Stimulated activated CD4-positive, alpha-beta T cell treated with anti-CD3 and anti-CD28 coated beads, TNF-alpha, amount 100 ng/mL, for 24 hours (primary cell): ENCODE measurements at regions not wholly inside any gene's neighbourhood (a gene's known extent, or its start where the extent isn't known, plus 50 kb on each side); places are given as distances from the start of the nearest gene placed in this dataset.

Source experiments
- DNase-seq, 3 experiments: peaks; one replicate each; pipeline ENCODE4 v3.0.0-alpha.2; 2020; ENCODE audit warnings: low read depth in 3 of 3

GRCh38 chr4:12186526-12186925, 757.8 kb upstream of the HS3ST1 start:
- DNase-seq = no peak

- no peak for DNase-seq
These were observed 750.2 kb upstream of the HS3ST1 start for GRCh38 chr4:12178614-12179610.

DNA sequence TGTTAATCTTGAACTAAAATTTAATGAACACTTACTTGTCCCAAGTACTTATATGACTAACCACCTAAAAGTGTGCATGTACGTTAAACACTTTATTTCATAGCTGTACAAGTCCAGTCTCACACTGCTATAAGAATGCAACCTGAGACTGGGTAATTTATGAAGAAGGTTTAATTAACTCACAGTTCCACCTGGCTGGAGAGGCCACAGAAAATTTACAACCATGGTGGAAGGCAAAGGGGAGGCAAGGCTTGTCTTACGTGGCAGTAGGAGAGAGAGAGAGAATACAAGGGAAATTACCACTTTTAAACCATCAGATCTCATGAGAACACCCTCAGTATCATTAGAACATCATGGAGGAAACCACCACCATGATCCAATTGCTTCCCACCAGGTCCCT, 748.7 kb upstream of the HS3ST1 start:
- DNase-seq = no peak

- no peak for DNase-seq
These were observed 744.8 kb upstream of the HS3ST1 start for GRCh38 chr4:12173496-12173895.

DNA sequence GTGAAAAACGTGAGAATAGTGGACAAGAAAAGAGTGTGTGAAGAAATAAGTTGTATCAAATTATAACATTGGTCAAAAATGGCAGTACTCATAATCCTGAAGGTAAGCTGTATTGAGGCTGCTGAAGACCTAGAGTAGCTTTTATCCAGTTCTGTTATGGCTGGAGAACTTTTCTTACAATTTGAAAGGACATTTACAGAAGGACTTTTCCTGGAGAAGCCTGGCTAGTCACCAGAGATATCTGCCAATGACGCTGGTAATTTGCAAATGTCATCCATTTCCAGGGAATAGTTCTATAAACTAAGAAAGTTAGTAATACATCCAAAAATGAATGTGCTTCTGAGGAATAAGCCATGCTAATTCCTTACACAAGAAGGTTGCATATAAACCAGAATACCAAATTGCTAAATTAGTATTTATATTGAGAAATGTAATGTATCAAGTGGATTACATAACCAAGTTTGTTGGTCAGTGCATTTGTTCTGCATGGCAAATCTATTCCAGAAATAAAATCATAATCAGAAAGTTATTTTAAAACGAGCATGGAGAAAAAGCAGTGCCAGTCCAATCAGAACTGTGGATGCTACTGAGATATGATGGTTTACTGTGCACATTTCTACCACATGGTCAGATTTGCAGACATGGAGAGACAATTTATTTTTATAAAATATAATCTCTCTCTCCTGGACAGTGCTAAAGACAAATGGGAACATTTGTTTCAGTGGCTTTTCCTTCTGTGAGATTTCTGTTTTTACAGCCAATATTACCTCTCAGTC, 743.7 kb upstream of the HS3ST1 start:
- DNase-seq = no peak

GRCh38 chr4:12170308-12170707, 741.6 kb upstream of the HS3ST1 start:
- no peak for DNase-seq

DNA sequence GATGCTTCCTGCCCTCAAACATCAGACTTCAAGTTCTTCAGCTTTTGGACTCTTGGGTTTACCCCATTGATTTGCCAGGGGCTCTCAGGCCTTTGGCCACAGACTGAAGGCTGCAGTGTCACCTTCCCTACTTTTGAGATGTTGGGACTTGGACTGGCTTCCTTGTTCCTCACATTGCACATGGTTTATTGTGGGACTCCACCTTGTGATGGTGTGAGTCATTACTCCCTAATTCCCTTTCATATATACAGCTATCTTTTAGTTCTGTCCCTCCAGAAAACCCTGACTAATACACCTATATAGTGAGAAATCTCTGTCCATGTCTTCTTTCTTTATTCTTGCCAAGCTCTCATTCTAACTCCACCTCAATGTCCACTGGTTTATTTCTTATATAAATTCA, 736.9 kb upstream of the HS3ST1 start:
- no peak for DNase-seq

- no peak for DNase-seq
These were observed 717.6 kb upstream of the HS3ST1 start for GRCh38 chr4:12146339-12146738.

DNA sequence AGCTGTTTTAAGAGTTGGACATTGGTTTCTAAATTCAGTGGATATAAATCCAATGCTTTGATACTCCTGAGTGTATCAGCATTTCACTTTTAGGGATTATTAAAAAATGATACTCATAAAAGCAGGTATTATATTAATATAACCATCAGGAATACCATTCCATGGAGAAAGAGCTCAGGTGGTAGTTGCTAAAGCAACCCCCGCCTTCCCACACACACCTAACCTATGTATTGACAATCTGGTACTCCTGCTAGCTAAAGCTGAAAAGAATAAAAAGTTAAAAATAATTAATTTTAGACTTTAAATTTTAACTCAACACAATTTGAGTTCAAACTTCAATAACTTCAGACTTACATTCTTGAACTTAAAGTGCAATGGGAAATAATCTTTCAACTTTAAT, 717.1 kb upstream of the HS3ST1 start:
- no peak for DNase-seq

DNA sequence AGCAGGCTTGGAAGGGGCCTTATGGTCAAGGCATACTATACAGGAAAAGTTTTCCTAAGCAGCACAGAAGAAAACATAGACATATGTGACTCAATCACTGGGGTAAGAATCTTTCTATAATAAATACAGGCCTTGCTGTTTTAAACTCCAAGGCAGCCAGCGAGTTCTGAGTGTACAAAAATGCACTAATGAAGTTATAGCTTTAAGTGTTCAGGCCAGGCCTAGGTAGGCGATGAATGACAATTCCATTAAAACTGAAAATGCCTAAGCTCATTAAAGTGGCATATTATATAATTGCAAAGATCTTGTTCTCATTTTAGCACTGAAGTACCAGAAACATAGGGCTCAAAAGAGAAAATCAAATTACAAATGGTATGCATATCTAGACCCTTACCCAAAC, 716.4 kb upstream of the HS3ST1 start:
- no peak for DNase-seq

GRCh38 chr4:12144051-12144450, 715.4 kb upstream of the HS3ST1 start:
- DNase-seq = no peak

GRCh38 chr4:12140864-12141263, 712.2 kb upstream of the HS3ST1 start:
- DNase-seq = no peak

DNA sequence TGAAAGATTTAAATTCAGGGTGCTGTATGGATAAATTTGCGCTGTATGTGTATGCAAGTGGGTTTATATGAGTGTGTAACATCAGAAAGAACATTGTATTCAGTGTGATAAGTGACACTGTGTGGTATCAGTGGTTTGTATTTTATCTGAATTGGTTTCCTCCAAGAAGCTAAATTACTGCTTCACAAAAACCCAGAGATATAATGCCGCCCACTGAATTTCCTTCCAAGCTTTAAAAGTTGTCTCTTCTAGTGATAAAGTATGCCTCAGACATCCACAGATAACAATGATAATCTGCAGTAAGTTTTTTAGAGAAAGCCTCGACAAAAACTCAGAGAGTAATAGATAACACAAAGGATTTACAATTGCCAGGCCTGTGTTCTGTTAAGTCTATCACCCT, 710.6 kb upstream of the HS3ST1 start:
- no peak for DNase-seq

- DNase-seq = no peak
These were observed 709.8 kb upstream of the HS3ST1 start for GRCh38 chr4:12138488-12138887.

DNA sequence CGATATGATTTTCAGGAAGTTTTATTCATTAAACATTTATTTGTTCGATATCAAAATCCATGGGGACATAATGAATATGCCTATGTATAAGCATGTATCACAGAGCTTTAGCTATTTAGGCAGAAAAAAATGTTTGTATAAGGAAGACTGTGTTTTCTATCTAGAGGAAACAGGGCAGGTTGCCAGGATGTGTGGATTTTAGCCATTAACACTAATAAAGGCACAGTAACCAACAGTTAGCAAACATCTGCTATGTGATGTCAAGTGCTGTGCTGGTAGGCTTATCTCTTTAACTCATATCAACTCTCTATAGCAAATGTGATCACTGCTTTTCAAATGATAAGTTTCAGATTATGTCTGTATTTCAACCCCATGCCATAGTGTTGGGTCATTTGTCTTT, 708.9 kb upstream of the HS3ST1 start:
- DNase-seq = no peak

- DNase-seq = no peak
These were observed 697.8 kb upstream of the HS3ST1 start for GRCh38 chr4:12126474-12126873.

DNA sequence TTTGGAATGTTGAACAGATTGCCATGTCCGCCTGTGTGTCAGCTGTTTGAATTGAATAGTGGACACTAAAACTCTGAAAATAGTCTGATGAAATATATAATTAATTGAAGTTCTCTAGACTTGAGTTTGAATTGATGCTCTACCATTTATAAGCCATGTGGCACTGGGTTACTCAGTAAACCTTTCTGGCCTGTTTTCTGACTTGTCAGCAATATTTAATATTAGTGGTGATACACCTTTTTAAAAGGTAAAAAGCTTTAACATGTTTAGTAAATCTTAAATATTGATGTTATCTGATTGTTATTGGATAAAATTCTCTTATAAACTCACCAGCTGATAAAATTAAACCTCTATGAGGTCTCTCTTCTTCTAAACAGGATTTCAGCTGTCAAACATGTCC, 695.4 kb upstream of the HS3ST1 start:
- DNase-seq = no peak

GRCh38 chr4:12123707-12124106, 695.0 kb upstream of the HS3ST1 start:
- no peak for DNase-seq

DNA sequence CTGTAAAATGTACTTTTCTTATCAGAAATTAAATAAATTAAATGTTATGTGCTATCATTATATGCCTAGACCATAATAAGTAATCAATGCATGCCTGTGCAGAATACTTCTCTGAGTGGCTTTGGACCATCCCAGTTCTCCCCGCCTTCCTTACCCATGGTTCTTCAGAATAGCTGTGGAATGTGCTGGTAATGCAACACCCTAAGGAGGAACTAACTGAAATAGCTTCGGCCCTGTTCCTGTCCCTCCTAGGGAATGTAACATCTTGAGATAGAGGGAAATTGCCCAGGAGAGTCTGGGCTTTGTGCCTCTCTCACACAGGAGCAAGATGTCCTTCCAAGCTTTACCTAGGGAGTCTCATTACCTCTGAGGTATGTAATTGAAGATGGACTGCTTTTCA, 693.6 kb upstream of the HS3ST1 start:
- no peak for DNase-seq

DNA sequence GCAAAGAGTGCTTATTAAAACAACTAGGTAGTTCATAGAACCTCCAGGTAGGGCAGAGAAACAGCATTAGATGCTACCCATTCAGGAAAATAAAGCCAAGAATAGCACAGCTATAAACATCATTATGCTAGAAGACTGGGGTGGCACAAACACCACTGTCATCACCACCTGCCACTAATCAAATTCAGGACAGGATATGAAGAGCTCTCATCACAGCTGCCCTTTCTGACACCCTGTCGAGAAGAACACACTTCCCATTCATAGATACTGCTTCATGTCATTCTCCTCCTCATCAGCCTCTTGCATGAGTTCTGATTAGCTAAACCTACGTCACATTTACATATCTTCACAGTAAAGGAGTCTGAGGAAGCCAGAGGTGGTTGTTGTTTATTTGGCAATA, 692.3 kb upstream of the HS3ST1 start:
- DNase-seq = no peak

GRCh38 chr4:12118651-12119213, 690.0 kb upstream of the HS3ST1 start:
- no peak for DNase-seq

- no peak for DNase-seq
These were observed 687.4 kb upstream of the HS3ST1 start for GRCh38 chr4:12116009-12116552.
